Aorta (tissue), 5 donors: ENCODE measurements at regions not wholly inside any gene's neighbourhood (a gene's known extent, or its start where the extent isn't known, plus 50 kb on each side); places are given as distances from the start of the nearest gene placed in this dataset.
"Not testable (repeated sequence)": the region's sequence is repeated elsewhere in the genome, so short reads cannot be mapped to it uniquely, and the experiment has no call there.

Source experiments
- ATAC-seq: fragments of 200-7000 bp; cut with Tn5 transposase; one replicate; pipeline ENCODE4 v1.9.1; 2022; ENCODE audit warnings: moderate library complexity; ENCODE audit not compliant: low FRiP score
- DNase-seq, 2 donors: peaks; one replicate each; pipeline ENCODE4 v3.0.0-alpha.2; 2020
- H3K27ac ChIP-seq, 2 donors: one replicate each; pipeline ENCODE4 v1.5.1; 2013; ENCODE audit warnings: low read length in 2 of 2, mild to moderate bottlenecking in 2 of 2, moderate library complexity in 2 of 2, control low read depth in 1 of 2, inconsistent platforms in 1 of 2, low read depth in 1 of 2
- H3K27me3 ChIP-seq, 2 donors: one replicate each; pipeline ENCODE4 v1.6.1; 2013; ENCODE audit warnings: control low read depth in 1 of 2, low read length in 1 of 2, mild to moderate bottlenecking in 1 of 2, moderate library complexity in 1 of 2; ENCODE audit not compliant: insufficient read depth in 2 of 2, control insufficient read depth in 1 of 2
- H3K36me3 ChIP-seq, 2 donors: one replicate each; pipeline ENCODE4 v1.6.1; 2013; ENCODE audit warnings: control low read depth in 1 of 2, low read length in 1 of 2, mild to moderate bottlenecking in 1 of 2; ENCODE audit not compliant: insufficient read depth in 2 of 2, control insufficient read depth in 1 of 2
- H3K4me1 ChIP-seq, 2 donors: one replicate each; pipeline ENCODE4 v1.6.1; 2013; ENCODE audit warnings: low read length in 2 of 2, control low read depth in 1 of 2, mild to moderate bottlenecking in 1 of 2, moderate library complexity in 1 of 2; ENCODE audit not compliant: insufficient read depth in 2 of 2, control insufficient read depth in 1 of 2
- H3K4me3 ChIP-seq, 2 donors: one replicate each; pipeline ENCODE4 v1.5.1; 2013; ENCODE audit warnings: low read length in 2 of 2, control low read depth in 1 of 2, mild to moderate bottlenecking in 1 of 2
- H3K9me3 ChIP-seq: one replicate; pipeline ENCODE4 v1.6.1; 2013; ENCODE audit warnings: mild to moderate bottlenecking, low read length; ENCODE audit not compliant: control insufficient read depth
- WGBS, 2 donors: extraction: QIAGEN DNeasy Blood & Tissue Kit; methylation state at CpG; one replicate each; pipeline ENCODE4 v1.1.7; 2013; 5-methylcytosine and 5-hydroxymethylcytosine counted together
- intact Hi-C, 2 donors: fragments of 100-400 bp; cut with DNase I; formaldehyde crosslinking; loops; one replicate each; pipeline versions ENCODE4 v1.14.2 to v1.15.0; 2022
- donor health status: healthy with polysubstance abuse.
- donor health status: Bipolar disorder and iron deficiency.
- donor health status: DM: no; HTN: no; CAD: no.
- donor health status: DM: no; HTN: no; CAD: no.
- donor health status: DM: yes; HTN: yes; CAD: no.

- intact Hi-C loops = no loop called here
- no peak for ATAC-seq
- 69 to 70% methylated on average over 2 of the region's 2 CpGs for WGBS, 2 donors
Measured at GRCh38 chr13:58706421-58706820, 1074.9 kb downstream of the PCDH17 start.

GRCh38 chr13:58712191-58712590 lies 1080.6 kb downstream of the PCDH17 start:
- Histone ChIP-seq H3K27me3 (no peaks in the 10 kb centered on the region), H3K27ac (no peak overlapping the region), H3K4me3 (no peak overlapping the region), H3K36me3 (no peaks in the 10 kb centered on the region), H3K4me1 (no peaks in the 10 kb centered on the region), H3K9me3 (peaks cover 2% of the 10 kb centered on the region)
- ATAC-seq (no peak), DNase-seq (no peak)
- intact Hi-C loops = no loop called here
- 76% methylated on average over 8 of the region's 8 CpGs for WGBS, 2 donors

More at GRCh38 chr13:58706421-58706820, 1074.9 kb downstream of the PCDH17 start:
- H3K36me3 ChIP-seq = no peaks in the 10 kb centered on the region
- no peak overlapping the region for H3K4me3 ChIP-seq
- DNase-seq = no peak
- H3K4me1 ChIP-seq = no peaks in the 10 kb centered on the region
- H3K27ac ChIP-seq = no peak overlapping the region
- H3K9me3 ChIP-seq = peaks cover 2% of the 10 kb centered on the region
- H3K27me3 ChIP-seq = no peaks in the 10 kb centered on the region

- H3K9me3 ChIP-seq, H3K27me3 ChIP-seq, H3K27ac ChIP-seq, H3K4me3 ChIP-seq, H3K36me3 ChIP-seq, DNase-seq, intact Hi-C loops, H3K4me1 ChIP-seq, ATAC-seq: not testable (repeated sequence)
- WGBS, 2 donors = 94 to 96% methylated on average over 21 to 25 of the region's 25 CpGs
Measured at GRCh38 chr13:58714016-58714415, 1082.5 kb downstream of the PCDH17 start.

GRCh38 chr13:58721273-58721672 lies 1089.7 kb downstream of the PCDH17 start:
- DNase-seq = no peak
- intact Hi-C loops = no loop called here
- Histone ChIP-seq H3K36me3 (no peaks in the 10 kb centered on the region), H3K27me3 (no peaks in the 10 kb centered on the region), H3K9me3 (no peaks in the 10 kb centered on the region), H3K27ac (no peak overlapping the region), H3K4me3 (no peak overlapping the region), H3K4me1 (no peaks in the 10 kb centered on the region)
- no peak for ATAC-seq
- 90 to 95% methylated on average over 1 of the region's 1 CpG for WGBS, 2 donors

GRCh38 chr13:58728126-58728525 lies 1096.6 kb downstream of the PCDH17 start:
- intact Hi-C loops = no loop called here
- DNase-seq (no peak), ATAC-seq (no peak)
- no peaks in the 10 kb centered on the region for H3K4me1 ChIP-seq
- 40 to 50% methylated on average over 3 of the region's 3 CpGs for WGBS, 2 donors
- H3K4me3 ChIP-seq = no peak overlapping the region
- H3K27ac ChIP-seq = no peak overlapping the region
- no peaks in the 10 kb centered on the region for H3K9me3 ChIP-seq
- H3K27me3 ChIP-seq = no peaks in the 10 kb centered on the region
- H3K36me3 ChIP-seq = no peaks in the 10 kb centered on the region

DNA sequence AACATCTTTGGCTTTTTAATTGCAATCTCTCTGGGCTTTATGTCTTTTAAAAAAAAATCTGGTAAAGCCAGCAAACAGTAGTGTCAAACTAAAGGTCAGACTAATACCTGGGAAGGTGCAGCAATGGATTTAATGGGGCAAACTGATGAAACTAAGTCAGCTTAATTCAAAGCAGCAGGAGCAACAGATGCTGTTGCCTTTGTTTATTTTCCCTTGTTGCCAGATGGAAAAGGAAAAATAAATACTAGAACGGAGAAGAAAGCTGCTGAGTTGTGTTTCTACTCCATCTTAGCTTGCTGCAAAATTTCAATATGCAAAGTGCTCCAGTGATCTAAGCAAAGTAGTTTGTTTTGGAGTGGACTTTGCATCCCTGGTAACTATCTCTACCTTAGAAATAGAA lies 1097.8 kb downstream of the PCDH17 start:
- WGBS, 2 donors = 3 to 10% methylated on average over 1 of the region's 1 CpG

GRCh38 chr13:58744686-58745085 lies 1113.1 kb downstream of the PCDH17 start:
- intact Hi-C loops = no loop called here
- 59 to 69% methylated on average over 1 of the region's 1 CpG for WGBS, 2 donors
- ATAC-seq = no peak
- H3K9me3 ChIP-seq = no peaks in the 10 kb centered on the region
- H3K4me1 ChIP-seq = no peaks in the 10 kb centered on the region
- H3K27me3 ChIP-seq = no peaks in the 10 kb centered on the region
- no peaks in the 10 kb centered on the region for H3K36me3 ChIP-seq
- no peak overlapping the region for H3K27ac ChIP-seq
- no peak for DNase-seq
- H3K4me3 ChIP-seq = no peak overlapping the region

More for the DNA sequence above, 1097.8 kb downstream of the PCDH17 start:
- Histone ChIP-seq H3K4me1 (no peaks in the 10 kb centered on the region), H3K9me3 (no peaks in the 10 kb centered on the region), H3K27me3 (no peaks in the 10 kb centered on the region), H3K27ac (no peak overlapping the region), H3K4me3 (no peak overlapping the region), H3K36me3 (no peaks in the 10 kb centered on the region)
- no peak for DNase-seq
- intact Hi-C loops = no loop called here
- no peak for ATAC-seq

DNA sequence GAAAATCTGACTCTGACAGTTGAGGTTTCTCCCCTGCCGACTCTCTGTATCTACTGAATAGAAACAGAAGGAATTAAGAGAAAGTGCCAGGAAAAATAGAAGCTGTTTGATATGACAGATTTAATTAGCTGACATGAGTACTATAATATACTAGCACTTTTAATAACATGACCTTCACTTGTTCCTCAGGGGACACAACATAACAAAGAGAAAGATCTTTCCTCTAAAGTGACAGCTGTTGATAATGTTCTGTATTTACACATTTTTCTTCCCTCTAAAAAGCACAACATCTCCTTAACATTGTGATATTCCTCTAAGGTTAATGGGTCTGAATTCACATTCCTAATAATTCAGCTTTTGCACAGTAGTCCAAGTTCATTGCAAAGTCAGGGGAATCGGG lies 1136.0 kb downstream of the PCDH17 start:
- H3K36me3 ChIP-seq = no peaks in the 10 kb centered on the region
- H3K27ac ChIP-seq = no peak overlapping the region
- H3K27me3 ChIP-seq = no peaks in the 10 kb centered on the region
- WGBS, 2 donors = 19 to 25% methylated on average over 2 of the region's 2 CpGs
- H3K4me3 ChIP-seq = no peak overlapping the region
- DNase-seq = no peak
- intact Hi-C loops = no loop called here
- no peak for ATAC-seq
- no peaks in the 10 kb centered on the region for H3K9me3 ChIP-seq
- no peaks in the 10 kb centered on the region for H3K4me1 ChIP-seq

DNA sequence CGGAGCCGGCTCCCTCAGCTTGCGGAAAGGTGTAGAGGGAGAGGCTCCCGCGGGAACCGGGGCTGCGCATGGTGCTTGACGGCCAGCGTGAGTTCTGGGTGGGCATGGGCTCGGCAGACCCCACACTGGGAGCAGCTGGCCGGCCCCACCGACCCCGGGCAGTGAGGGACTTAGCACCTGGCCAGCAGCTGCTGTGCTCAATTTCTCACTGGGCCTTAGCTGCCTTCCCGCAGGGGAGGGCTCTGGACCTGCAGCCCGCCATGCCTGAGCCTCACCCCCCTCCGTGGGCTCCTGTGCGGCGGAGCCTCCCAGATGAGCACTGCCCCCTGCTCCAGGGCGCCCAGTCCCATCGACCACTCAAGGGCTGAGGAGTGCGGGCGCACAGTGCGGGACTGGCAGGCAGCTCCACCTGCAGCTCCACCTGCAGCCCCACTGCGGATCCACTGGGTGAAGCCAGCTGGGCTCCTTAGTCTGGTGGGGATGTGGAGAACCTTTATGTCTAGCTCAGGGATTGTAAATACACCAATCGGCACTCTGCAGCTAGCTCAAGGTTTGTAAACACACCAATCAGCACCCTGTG lies 1141.8 kb downstream of the PCDH17 start:
- peaks cover 1% of the 10 kb centered on the region for H3K9me3 ChIP-seq
- ATAC-seq = no peak
- no peak for DNase-seq
- no peak overlapping the region for H3K27ac ChIP-seq
- no peak overlapping the region for H3K4me3 ChIP-seq
- H3K36me3 ChIP-seq = no peaks in the 10 kb centered on the region
- 95 to 98% methylated on average over 21 to 25 of the region's 25 CpGs for WGBS, 2 donors
- no peaks in the 10 kb centered on the region for H3K4me1 ChIP-seq
- intact Hi-C loops = no loop called here
- H3K27me3 ChIP-seq = no peaks in the 10 kb centered on the region
